ENCODE measurements at regions not wholly inside any gene's neighbourhood (a gene's known extent, or its start where the extent isn't known, plus 50 kb on each side); places are given as distances from the start of the nearest gene placed in this dataset.

DNA sequence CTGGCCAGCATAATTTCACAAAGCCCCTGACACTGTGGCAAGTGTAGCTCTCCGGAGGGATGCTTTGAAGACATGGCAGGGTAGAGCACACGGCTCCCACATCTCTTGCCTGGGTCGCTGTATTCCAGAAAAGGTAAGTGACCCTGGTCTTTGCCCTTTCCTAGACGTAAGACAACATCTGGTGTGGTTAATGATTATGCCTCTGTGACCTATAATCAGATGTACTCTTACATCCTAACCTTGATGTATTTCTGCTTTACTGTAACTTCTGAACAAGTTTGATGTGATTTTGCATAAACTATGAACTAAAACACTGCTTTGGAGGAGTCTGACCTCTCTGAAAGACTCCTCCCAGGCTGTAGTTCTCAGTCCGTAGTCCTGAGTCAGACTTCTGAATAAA lies 59.1 kb upstream of the ACSL1 start (continued):
- TF ChIP-seq ZXDC (CRISPR knock-in tag; IDR thresholded peaks at IDR 0.05) (no peak), FOXC1 (CRISPR knock-in tag; IDR thresholded peaks at IDR 0.05; ENCODE audit: borderline replicate concordance) (0 out of 2 replicates have a peak, but pooled peaks have one; percentile 52), RAD21 (CRISPR knock-in tag; IDR thresholded peaks at IDR 0.05) (no peak), ZFP36L2 (CRISPR knock-in tag; IDR thresholded peaks at IDR 0.05) (no peak), NR2F6 (IDR thresholded peaks at IDR 0.05) (peak; percentile 88), NR2F6 (CRISPR knock-in tag; IDR thresholded peaks at IDR 0.05) (peak; percentile 93), ZZZ3 (CRISPR knock-in tag; IDR thresholded peaks at IDR 0.05; ENCODE audit: borderline replicate concordance) (no peak), MAF1 (CRISPR knock-in tag; IDR thresholded peaks at IDR 0.05; ENCODE audit: borderline replicate concordance) (no peak), ZNF512B (CRISPR knock-in tag; IDR thresholded peaks at IDR 0.05; ENCODE audit: borderline replicate concordance) (no peak), ZNF10 (CRISPR knock-in tag; IDR thresholded peaks at IDR 0.05; ENCODE audit: borderline replicate concordance, low read depth) (no peak), MXD4 (CRISPR knock-in tag; IDR thresholded peaks at IDR 0.05) (no peak), DPF2 (CRISPR knock-in tag; IDR thresholded peaks at IDR 0.05; ENCODE audit: borderline replicate concordance, low read depth) (peak; percentile 17; the same call in 1 of the 2 replicates), CCAR2 (optimal IDR thresholded peaks at IDR 0.05; ENCODE audit: low read depth, low read length) (no peak), FOXP1 (IDR thresholded peaks at IDR 0.05) (no peak), FOXP1 (CRISPR knock-in tag; IDR thresholded peaks at IDR 0.05) (peak; percentile 75)
- TF ChIP-seq, protein P1, sequence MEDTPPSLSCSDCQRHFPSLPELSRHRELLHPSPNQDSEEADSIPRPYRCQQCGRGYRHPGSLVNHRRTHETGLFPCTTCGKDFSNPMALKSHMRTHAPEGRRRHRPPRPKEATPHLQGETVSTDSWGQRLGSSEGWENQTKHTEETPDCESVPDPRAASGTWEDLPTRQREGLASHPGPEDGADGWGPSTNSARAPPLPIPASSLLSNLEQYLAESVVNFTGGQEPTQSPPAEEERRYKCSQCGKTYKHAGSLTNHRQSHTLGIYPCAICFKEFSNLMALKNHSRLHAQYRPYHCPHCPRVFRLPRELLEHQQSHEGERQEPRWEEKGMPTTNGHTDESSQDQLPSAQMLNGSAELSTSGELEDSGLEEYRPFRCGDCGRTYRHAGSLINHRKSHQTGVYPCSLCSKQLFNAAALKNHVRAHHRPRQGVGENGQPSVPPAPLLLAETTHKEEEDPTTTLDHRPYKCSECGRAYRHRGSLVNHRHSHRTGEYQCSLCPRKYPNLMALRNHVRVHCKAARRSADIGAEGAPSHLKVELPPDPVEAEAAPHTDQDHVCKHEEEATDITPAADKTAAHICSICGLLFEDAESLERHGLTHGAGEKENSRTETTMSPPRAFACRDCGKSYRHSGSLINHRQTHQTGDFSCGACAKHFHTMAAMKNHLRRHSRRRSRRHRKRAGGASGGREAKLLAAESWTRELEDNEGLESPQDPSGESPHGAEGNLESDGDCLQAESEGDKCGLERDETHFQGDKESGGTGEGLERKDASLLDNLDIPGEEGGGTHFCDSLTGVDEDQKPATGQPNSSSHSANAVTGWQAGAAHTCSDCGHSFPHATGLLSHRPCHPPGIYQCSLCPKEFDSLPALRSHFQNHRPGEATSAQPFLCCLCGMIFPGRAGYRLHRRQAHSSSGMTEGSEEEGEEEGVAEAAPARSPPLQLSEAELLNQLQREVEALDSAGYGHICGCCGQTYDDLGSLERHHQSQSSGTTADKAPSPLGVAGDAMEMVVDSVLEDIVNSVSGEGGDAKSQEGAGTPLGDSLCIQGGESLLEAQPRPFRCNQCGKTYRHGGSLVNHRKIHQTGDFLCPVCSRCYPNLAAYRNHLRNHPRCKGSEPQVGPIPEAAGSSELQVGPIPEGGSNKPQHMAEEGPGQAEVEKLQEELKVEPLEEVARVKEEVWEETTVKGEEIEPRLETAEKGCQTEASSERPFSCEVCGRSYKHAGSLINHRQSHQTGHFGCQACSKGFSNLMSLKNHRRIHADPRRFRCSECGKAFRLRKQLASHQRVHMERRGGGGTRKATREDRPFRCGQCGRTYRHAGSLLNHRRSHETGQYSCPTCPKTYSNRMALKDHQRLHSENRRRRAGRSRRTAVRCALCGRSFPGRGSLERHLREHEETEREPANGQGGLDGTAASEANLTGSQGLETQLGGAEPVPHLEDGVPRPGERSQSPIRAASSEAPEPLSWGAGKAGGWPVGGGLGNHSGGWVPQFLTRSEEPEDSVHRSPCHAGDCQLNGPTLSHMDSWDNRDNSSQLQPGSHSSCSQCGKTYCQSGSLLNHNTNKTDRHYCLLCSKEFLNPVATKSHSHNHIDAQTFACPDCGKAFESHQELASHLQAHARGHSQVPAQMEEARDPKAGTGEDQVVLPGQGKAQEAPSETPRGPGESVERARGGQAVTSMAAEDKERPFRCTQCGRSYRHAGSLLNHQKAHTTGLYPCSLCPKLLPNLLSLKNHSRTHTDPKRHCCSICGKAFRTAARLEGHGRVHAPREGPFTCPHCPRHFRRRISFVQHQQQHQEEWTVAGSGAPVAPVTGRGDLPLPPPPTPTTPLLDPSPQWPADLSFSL (CRISPR knock-in tag; IDR thresholded peaks at IDR 0.05): no peak
- TF ChIP-seq, protein P2, sequence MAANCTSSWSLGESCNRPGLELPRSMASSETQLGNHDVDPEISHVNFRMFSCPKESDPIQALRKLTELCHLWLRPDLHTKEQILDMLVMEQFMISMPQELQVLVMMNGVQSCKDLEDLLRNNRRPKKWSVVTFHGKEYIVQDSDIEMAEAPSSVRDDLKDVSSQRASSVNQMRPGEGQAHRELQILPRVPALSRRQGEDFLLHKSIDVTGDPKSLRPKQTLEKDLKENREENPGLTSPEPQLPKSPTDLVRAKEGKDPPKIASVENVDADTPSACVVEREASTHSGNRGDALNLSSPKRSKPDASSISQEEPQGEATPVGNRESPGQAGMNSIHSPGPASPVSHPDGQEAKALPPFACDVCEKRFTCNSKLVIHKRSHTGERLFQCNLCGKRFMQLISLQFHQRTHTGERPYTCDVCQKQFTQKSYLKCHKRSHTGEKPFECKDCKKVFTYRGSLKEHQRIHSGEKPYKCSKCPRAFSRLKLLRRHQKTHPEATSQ (CRISPR knock-in tag; IDR thresholded peaks at IDR 0.05; ENCODE audit: borderline replicate concordance): no peak
- TF ChIP-seq, protein P3, sequence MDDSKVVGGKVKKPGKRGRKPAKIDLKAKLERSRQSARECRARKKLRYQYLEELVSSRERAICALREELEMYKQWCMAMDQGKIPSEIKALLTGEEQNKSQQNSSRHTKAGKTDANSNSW (CRISPR knock-in tag; IDR thresholded peaks at IDR 0.05; ENCODE audit: borderline replicate concordance): no peak

All from HepG2 (cell line).